NB4 (cell line): ENCODE measurements at regions not wholly inside any gene's neighbourhood (a gene's known extent, or its start where the extent isn't known, plus 50 kb on each side); places are given as distances from the start of the nearest gene placed in this dataset.

ENCODE experiments used
- DNase-seq: peaks from one replicate; pipeline ENCODE4 v3.0.0; 2010; ENCODE audit warnings: low read depth
- H3K4me3 ChIP-seq: one replicate; pipeline ENCODE4 v1.5.1; 2011; ENCODE audit warnings: mild to moderate bottlenecking, low read depth, low read length, moderate library complexity
- CTCF ChIP-seq: IDR thresholded peaks from one replicate; pipeline ENCODE4 v1.5.1; 2012; ENCODE audit warnings: low read depth, low read length
- MAX ChIP-seq: IDR thresholded peaks from 2 replicates; pipeline ENCODE4 v1.6.1; 2011; ENCODE audit warnings: low read depth, low read length
- MYC ChIP-seq: IDR thresholded peaks from 2 replicates; pipeline ENCODE4 v1.6.1; 2011; ENCODE audit warnings: low read depth, low read length
- POLR2A ChIP-seq: IDR thresholded peaks from 2 replicates; pipeline ENCODE4 v1.6.1; 2011; ENCODE audit warnings: mild to moderate bottlenecking; ENCODE audit not compliant: insufficient read length; ENCODE audit errors: extremely low read depth

GRCh38 chr2:18503376-18504228 is 56.9 kb downstream of the RDH14 start:
- TF ChIP-seq MYC (no peak), CTCF (no peak), POLR2A (no peak), MAX (no peak)
- H3K4me3 ChIP-seq, result no peak overlapping the region
- DNase-seq, result no peak

GRCh38 chr2:18502142-18502541 is 58.3 kb downstream of the RDH14 start:
- no peak for DNase-seq
- no peak overlapping the region for H3K4me3 ChIP-seq
- TF ChIP-seq MAX (no peak), CTCF (no peak), MYC (no peak), POLR2A (no peak)

- DNase-seq, result no peak
- TF ChIP-seq CTCF, result no peak
- TF ChIP-seq MYC, result no peak
- no peak for TF ChIP-seq POLR2A
- no peak for TF ChIP-seq MAX
- no peak overlapping the region for H3K4me3 ChIP-seq
Measured at GRCh38 chr2:18501729-18502128, 58.7 kb downstream of the RDH14 start.

GRCh38 chr2:18501156-18501555 is 59.3 kb downstream of the RDH14 start:
- no peak for DNase-seq
- TF ChIP-seq POLR2A (no peak), MYC (no peak), MAX (no peak), CTCF (no peak)
- no peak overlapping the region for H3K4me3 ChIP-seq

GRCh38 chr2:18500333-18500732 is 60.1 kb downstream of the RDH14 start:
- DNase-seq, result no peak
- H3K4me3 ChIP-seq, result no peak overlapping the region
- no peak for TF ChIP-seq CTCF
- TF ChIP-seq MYC, result no peak
- TF ChIP-seq POLR2A, result no peak
- no peak for TF ChIP-seq MAX
